NCI-H345 treated with DMSO at 0.1 percent for 48 hours (cell line): ENCODE measurements at regions not wholly inside any gene's neighbourhood (a gene's known extent, or its start where the extent isn't known, plus 50 kb on each side); places are given as distances from the start of the nearest gene placed in this dataset.
"Not testable (repeated sequence)": the region's sequence is repeated elsewhere in the genome, so short reads cannot be mapped to it uniquely, and the experiment has no call there.

ENCODE experiments used
- DNase-seq: peaks from one replicate; lab custom pipeline; 2025; ENCODE audit not compliant: unreplicated experiment; lab: John Stamatoyannopoulos, UW

- no peak for DNase-seq
Observed at GRCh38 chr22:22820076-22820475, 67.5 kb upstream of the IGLL5 start.

- DNase-seq, result no peak
Observed at GRCh38 chr22:22820626-22821025, 67.0 kb upstream of the IGLL5 start.

- DNase-seq, result no peak
Observed at GRCh38 chr22:22821340-22821739, 66.3 kb upstream of the IGLL5 start.

- no peak for DNase-seq
Observed at GRCh38 chr22:22822106-22822505, 65.5 kb upstream of the IGLL5 start.

GRCh38 chr22:22822553-22822952 is 65.1 kb upstream of the IGLL5 start:
- not testable (repeated sequence) for DNase-seq

- no peak for DNase-seq
Observed at GRCh38 chr22:22823131-22823810, 64.3 kb upstream of the IGLL5 start.

- no peak for DNase-seq
Observed at GRCh38 chr22:22824340-22825212, 63.0 kb upstream of the IGLL5 start.

GRCh38 chr22:22825213-22825593 is 62.4 kb upstream of the IGLL5 start:
- no peak for DNase-seq

- no peak for DNase-seq
Observed at GRCh38 chr22:22827187-22827939, 60.3 kb upstream of the IGLL5 start.

- DNase-seq, result no peak
Observed at GRCh38 chr22:22830193-22830592, 57.4 kb upstream of the IGLL5 start.

GRCh38 chr22:22830957-22831688 is 56.5 kb upstream of the IGLL5 start:
- no peak for DNase-seq

GRCh38 chr22:22833059-22833458 is 54.6 kb upstream of the IGLL5 start:
- DNase-seq, result no peak

- no peak for DNase-seq
Observed at GRCh38 chr22:22833488-22833887, 54.1 kb upstream of the IGLL5 start.

GRCh38 chr22:22834204-22834603 is 53.4 kb upstream of the IGLL5 start:
- DNase-seq, result no peak

- DNase-seq, result no peak
Observed at GRCh38 chr22:22834783-22835182, 52.8 kb upstream of the IGLL5 start.

GRCh38 chr22:22835242-22835641 is 52.4 kb upstream of the IGLL5 start:
- DNase-seq, result no peak

- DNase-seq, result no peak
Observed at GRCh38 chr22:22835771-22836291, 51.8 kb upstream of the IGLL5 start.

GRCh38 chr22:22836635-22837034 is 51.0 kb upstream of the IGLL5 start:
- no peak for DNase-seq
